Dermis microvascular lymphatic vessel endothelial cell (primary cell): ENCODE measurements at regions not wholly inside any gene's neighbourhood (a gene's known extent, or its start where the extent isn't known, plus 50 kb on each side); places are given as distances from the start of the nearest gene placed in this dataset.

Experiments used
- DNase-seq, 2 donors: peaks; one replicate each; pipeline versions ENCODE4 v3.0.0 to v3.0.0-alpha.2; 2010; ENCODE audit warnings: low read depth in 2 of 2

DNA sequence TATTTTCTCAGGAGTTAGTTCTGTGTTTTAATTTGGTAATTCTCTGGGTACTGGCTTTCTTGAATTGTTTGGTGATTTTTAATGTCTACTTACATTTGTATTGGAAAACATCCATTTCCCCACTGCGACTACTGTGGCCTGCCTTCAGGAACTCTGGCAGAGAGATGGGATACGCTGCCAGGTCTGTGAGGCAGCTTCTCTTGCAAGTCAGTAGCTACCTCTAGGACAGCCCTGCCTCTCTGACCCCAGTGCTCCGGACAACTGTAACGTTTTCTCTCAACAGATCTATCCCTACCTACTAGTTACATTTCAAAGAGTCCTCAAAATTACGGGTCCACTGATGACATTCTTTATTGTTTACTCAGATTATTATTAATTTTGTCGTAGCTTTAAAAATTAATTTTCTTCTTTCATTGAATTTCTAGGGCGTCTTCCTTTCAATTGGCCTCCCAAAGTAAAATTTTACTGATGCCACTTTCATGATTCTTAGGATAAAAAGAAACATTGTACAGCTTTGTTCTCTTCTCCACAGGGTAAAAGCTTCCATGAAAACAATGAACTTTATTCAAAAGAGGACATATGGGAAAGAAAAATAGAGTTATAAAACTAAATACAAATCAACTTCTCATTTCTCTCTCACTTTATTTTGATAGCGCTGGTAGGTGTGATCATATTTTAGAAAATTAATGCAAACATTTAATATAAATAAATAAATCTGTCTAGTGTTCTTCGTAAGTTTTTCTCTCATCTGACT is 123.2 kb upstream of the GOLGA8J start:
- DNase-seq = no peak

DNA sequence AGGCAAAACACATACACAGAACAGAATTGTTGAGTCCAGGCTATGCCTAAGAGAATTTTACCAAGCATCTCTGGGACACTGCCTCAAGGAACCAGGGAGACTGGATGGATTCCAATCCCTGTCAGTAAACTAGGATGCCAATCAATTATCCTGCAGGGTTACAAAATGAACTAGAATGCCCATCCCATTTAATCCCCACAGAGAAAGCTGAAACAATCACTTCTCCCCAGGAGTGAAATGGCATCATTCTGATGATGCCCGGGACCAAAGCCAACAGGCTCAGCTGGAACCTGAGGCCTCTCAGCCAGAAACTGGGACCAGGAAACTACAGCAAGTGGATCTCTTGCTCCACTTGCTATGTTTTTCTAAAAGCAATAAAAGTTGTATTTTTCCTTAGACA is 130.0 kb upstream of the TJP1 start:
- DNase-seq = no peak

DNA sequence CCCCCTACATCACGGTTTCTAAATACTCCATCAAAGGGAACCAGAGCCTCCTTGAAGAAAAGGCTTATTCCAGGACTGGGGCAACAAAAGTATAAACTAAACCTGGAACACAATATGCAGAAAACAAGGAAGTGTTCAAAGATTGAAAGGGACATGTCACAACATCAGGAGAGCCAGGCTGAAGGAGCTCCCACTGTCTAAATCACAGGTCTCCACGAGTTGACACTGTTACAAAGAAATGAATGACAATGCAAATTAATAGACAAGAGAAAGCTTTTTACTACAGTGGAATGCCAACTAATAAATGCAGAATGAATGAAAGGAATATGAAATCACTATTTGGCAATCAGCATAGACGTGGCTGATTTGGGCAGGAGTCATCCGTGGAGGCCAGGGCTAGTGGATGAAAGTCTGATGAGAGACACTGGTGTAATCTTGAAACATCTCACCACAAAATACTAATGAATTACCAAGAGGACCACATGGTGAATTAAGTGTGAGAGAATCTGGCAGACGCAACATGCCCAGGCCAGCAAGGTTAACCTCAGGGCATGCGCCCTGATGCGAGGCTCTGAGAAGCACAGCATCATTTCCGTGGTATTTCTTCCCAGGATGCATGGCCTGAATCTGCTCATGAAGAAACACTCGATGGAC is 123.8 kb upstream of the TJP1 start:
- DNase-seq = no peak

DNA sequence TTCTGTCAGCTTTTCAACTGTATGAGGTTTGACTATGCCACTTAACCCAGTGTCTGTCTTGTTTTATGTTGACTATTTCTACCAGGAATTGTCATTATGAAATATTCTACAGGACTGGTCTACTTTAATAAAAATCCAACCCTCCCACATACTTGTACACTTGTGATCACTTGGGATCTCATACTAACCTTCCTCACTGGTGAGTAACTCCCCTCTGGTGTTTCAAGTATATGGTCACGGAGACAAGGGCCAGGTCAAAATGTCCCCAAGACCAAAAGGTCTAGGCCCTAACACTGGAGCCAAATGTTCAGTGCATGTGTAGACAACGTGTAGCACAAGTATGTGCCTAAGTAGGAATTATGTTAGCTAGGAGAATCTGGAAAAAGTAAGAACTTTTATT is 122.7 kb upstream of the TJP1 start:
- no peak for DNase-seq

DNA sequence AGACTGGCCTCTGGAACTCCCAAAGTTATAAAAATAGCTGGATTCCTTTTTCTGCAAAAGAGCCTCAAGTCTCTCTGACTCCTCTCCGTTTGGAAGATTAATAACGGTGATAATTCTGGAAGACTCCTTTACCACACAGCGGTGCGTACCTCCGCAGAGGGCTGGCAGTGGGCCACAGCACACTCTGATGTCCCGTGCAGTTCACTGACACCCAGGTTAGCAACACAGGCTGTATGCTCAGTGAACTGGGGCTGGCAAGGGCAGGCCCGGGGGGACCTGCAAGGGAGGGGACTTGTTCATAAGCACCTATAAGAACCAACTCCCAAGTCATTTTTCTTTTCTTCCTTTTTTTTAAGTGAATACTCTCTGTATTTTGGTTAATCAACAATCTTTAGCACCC is 120.3 kb upstream of the TJP1 start:
- DNase-seq = no peak

DNA sequence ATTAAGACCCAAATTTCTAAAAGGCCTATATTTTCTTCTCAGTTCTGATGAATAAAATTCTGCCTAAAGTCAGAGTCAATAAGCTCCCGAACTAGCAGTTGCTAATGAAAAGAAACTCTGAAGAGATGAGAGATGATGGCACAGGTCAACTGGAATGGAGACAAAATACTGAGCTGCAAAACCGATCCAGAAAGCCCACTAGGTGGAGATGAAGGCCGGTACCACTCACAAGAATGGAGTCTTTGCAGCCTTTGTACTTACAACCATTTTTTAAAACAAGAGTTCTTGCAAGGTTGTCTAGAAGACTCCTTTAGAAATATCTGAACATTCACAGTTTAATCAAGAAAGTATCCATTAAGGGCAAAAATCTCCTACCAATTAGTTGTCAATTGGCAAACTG is 119.9 kb upstream of the TJP1 start:
- peak in 1 of 2 donors; percentile 26 for DNase-seq

DNA sequence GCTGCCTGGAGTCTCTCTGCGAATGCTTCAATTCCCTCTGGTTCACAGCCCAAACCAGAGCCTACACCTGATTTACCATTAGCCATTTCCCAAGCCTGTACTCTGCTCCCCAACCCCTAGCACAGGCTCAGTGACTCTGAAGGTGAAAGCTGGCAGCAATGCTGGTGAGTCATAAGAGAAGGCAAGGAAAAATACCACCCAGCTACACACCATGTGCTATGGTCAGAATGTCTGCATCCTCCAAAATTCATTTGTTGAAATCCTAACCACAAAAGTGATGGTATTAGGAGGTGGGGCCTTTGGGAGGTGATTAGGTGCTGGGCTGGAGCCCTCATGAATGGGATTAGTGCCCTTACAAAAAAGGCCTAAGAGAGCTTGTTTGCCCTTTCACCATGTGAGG is 117.1 kb upstream of the TJP1 start:
- no peak for DNase-seq

DNA sequence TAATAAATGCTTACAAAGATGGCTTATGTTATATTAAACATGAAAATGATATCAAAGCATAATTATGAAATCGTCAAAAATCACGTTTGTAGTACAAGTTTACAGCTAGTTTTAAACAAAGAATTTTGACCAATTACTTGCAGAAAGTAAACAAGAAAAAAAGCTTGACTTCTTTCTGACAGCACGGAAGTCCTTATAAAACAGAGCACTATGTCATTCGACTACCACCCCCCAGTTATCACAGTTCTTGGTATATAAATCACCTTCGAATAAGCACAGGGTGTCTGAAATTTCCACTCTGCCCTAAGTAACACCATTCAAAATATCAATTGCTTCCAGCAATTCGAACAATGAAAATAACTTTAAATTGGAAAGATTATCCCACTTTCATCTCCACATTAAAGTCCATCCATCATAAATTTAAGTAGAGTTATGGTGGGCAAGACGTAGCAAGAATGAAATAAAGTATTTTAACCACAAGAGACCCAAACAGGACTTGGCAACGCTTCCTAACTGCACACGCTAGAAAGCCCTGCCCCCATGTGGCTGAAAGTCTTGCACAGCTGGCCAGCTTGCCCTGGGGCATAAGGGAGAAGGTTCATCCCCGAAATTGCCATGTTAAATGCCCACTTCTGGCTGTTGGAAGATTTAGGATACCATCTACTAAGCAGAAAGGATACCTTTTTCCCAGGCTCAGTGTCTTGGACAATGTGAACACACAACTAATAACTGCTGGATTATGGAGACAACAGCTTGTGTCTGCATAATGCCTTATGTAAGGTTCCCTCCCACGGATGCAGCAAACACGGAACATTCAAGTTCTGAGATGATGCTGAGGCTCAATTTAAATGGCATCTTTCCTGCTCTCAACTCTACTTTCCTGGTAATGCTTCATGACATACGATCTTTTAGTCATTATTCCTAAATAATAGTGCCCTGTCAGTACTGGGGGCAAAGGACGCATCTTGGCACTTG is 116.4 kb upstream of the TJP1 start:
- DNase-seq = peak in 1 of 2 donors; percentile 32

DNA sequence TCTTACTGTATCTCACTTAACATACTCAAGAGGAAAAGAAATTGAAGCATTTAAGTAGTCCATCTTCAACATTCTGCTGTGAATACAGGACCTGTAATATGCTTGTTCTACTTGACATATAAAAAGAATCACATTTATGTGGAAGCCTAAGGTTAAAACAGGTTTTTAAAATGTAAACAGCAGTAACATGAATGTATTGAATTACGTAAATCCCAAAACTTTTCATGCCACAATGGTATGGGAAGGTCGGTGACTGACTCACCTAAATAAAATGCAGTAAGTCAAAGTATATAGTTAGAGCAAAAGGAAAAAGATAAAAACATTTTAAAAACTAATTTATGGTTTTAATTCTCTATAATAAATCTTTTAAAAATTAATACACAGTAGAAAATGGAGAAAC is 115.7 kb upstream of the TJP1 start:
- DNase-seq = peak in 1 of 2 donors; percentile 47

DNA sequence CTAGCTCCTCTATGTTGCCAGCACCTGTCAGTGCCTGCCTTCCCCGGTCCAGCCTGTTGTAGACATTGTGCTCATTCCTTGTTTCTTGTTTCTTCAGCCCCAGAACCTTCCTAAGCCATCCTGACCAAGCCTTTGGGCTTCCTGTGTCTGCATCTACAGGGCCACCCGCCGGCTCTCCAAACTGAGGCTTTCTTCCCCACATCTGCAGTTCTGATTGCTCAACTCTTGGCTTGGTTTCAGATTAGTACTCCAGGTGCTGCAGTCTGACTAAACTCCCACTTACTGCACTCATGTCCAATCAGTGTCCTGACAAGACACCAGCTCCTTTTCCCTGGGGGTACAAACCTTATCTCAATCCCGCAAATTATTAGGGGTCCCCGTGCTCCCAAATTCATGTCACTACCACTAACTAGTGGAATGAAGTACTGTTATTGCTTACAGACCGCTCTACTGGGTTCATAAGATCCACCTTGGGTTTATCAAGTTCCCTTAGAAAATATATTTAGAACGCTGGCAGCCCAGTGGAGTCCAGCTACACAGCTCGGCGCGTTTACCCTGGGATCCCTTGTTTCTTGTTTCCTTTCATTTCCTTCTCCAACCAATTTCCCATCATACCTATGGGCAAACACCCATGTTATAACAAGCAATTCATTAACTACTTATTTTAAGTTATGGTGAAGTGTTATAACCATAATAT is 114.2 kb upstream of the TJP1 start:
- no peak for DNase-seq

DNA sequence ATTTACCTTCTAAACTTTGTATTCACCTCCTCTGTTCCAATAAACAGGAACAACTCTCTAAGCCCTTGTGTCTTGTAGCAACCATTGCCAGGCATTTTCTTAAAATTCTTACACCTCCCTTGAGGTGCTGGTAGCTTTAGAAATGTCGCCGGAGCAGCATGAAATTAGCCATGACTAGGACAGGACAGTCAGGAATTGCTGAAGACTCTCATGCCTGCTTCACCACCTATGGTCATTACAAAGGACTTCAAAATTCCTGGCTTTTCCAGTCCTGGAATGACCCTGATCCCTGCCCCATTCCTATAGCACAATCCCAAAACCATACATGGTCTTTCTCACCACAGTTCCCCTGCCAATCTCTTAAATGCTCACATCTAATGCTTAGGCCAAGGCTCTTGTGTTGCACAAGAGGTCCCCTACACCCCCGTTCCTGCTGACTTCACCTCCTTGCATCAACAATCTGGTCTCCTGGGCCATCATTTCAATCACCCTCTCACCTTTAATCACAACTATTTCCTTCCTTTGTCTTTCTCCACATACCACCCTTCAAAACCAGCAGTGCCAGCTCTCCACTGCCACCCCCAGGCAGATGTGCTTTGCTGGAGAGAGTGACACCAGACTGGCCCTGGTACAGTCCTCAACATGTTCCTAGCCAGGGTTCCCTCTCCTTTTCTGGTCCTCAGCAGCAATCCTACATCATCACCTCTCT is 113.2 kb upstream of the TJP1 start:
- peak in 1 of 2 donors; percentile 30 for DNase-seq

DNA sequence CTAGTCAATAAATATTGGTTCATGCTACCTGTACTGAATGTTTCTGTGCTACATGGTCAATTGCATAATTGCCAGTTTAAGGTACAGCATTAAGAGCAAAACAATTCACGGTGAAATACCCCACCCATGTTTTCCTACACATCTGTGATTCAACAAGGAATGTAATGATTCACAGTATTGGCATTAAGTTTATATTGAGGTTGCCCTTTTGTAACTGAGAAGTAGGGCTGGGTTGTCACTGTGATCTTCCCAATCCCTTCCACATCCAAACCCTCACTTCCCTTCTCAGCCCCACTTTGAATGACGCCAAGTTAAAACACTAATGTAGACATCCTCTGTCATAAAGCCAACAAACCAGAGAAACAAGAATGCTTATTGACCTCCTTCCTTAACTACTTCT is 112.0 kb upstream of the TJP1 start:
- peak in 1 of 2 donors; percentile 72 for DNase-seq

DNA sequence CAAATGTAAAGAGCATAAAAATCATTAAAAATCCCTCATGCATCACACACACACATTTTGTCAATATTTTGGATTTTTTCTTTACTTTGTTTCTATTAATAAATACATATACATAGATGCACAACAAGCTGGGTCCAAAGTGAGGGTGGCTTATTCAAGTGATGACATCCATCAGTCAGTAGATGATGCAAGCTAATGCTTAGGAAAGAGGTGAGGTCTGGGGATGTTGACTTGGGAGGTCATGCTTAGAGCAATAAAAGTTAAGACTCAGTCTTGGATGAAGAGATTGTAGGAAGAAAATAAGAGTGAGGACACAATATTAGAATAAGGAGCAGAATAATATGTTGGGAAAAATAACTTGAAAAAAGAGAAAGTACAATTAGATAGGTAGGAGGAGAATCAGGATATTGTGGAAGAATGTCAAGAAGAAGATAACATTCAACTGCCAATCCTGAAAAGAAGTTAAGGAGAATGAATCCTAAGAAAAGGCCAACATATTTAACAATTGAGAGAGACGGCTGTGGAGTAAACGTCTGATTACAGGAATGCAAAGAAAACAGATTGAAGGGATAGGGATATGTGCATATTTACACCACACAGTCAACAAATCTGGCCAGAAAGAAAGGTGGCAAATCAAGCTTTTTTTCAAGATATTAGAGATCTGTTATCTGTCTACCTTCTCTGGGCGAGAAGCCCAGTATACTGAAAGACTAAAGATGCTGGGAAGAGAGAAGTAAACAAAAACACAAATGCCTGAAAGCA is 111.0 kb upstream of the TJP1 start:
- no peak for DNase-seq

DNA sequence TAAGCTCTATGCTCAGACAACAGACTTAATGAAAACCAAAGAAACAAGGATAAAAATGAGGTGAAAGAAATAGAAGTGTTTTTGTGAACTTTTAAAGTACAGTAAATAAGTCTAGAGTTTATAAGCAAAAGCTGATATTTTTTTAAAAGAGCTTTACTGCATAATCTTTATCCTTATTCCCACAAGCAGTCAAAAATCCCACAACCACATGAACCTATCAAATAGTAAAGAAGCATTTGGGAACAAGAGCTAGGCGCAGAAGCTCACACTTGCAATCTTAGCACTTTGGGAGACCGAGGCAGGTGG is 103.8 kb upstream of the TJP1 start:
- no peak for DNase-seq

DNA sequence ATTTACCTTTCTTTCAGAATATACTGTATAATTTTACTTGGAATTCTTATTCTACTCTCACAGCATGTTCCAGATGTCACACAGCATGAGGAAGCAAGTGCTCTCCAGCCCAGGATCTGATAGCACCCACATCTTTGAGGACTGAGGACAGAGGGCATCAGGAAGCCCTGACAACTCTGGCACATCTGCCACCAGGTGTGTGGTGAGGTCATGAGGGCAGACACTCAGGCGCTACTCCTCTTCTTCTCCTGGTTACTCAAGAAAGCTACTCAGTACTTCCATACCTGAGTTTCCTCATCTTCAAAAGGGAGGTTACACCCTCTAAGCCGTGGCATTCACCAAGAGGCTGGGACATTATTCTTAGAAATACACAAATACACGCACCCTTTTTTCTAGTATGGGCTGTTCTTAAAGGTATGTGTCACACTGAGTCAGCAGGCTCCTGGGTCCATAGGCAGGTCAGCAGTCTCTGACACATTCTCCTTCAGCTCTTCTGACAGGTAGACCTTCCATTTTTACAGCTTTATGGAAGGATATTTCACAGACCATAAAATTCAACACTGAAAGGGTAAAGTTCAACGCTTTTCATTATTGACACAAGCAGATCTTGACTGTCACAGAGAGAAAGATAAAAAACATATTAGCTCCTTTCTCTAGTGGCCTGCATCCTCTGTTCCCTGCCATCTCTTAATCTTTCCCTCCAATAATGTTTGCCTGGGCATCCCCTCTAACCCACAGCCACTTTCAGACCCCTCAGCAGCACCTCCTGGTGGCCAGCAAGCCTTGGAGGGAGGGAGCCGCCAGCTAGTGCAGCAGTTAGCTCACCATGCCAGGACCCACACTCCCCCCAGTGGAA is 103.2 kb upstream of the TJP1 start:
- peak; percentile 77 to 87 for DNase-seq

DNA sequence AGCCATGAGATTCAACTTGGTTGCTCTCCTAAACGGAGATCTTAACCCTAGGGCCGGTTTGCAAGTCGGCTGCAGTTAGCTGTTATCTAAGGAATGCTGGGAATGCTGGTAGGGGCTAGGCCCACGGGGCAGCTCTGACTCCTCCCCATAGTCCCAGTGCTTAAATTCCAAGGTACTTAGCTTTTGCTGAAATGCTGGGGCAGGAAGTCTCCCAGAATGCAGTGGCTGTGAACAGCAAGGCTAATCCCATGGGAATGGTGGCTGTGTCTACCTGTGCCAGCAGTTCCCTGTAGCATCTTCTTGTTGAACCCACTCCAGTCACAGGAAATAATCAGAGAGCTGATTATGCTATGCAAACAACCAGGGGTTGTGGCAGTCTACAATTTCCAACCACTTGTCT is 102.5 kb upstream of the TJP1 start:
- peak in 1 of 2 donors; percentile 29 for DNase-seq

DNA sequence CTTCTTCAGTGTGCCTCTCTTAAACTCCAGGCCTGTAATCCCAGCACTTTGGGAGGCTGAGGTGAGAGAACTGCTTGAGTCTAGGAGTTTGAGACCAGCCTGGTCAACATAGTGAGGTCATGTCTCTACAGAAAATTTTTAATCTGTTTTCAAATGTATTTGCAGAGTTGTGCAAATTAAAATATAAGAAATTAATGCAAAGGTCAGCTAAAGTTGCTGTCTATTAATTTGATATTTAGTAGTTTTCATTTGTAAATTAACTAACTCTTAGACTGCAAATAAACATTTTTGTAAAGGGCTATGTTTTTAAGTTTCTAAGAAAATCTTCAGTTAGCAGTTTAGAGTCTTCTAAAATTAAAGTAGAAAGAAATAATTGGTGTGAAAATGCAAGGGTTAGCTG is 99.9 kb upstream of the TJP1 start:
- no peak for DNase-seq

DNA sequence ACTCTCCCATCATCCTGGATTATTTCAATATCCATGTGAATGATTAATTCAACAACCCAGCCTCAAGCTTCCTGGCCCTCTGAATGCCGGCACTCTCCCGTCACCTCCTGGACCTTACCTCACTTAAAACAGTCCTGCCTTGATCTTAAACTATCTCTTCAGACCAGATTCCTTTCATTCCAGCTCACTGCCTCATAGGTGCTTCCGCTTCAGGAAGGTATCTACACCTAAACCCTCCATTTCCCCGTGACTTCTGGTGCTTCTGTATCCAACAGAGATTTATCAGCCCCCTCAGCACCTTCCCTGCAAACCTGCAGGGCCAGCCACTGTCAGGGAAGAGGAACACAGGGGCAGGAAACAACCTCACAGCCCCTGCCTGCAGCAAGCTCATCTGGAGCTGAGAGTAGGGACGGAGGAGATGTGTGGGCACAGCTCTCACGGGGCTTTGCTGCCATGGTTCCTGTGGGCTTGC is 98.9 kb upstream of the TJP1 start:
- DNase-seq = no peak

DNA sequence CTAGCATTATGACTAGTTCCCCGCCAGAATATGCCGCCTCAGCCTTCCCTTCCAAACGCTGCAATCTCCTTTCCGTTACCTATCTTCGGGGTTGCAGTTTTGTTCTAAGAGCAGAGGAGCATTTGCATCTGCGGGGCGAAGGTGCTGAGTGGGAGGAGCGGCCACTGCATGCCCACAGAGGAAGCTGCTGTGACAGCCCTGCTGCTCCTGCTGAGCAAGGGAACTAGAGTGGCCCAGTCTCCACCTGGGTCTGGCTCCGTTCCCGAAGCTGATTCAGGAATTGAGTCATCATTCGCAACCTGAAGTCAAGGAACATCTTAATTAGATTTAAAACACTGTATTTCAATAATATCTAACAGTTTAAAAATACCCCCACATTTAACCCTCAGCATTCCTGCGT is 98.2 kb upstream of the TJP1 start:
- no peak for DNase-seq
